Smooth muscle cell (in vitro differentiated cells): ENCODE measurements at regions not wholly inside any gene's neighbourhood (a gene's known extent, or its start where the extent isn't known, plus 50 kb on each side); places are given as distances from the start of the nearest gene placed in this dataset.
A peak's percentile ranks its signal among the peaks of the same experiment; 100 is the strongest.

Experiments used
- DNase-seq: peaks from one replicate; lab custom pipeline; 2025; ENCODE audit not compliant: unreplicated experiment; lab: John Stamatoyannopoulos, UW
- H2AFZ ChIP-seq: fragments of 200-600 bp; sonication (generic); 2 replicates; pipeline ENCODE4 v1.6.0; 2016; ENCODE audit warnings: antibody characterized with exemption, low read depth, mild to moderate bottlenecking
- H3F3A ChIP-seq: fragments of 200-600 bp; sonication (generic); 2 replicates; pipeline ENCODE4 v1.6.0; 2017; ENCODE audit warnings: antibody characterized with exemption, low read depth
- H3K27ac ChIP-seq: fragments of 200-600 bp; sonication (generic); 2 replicates; pipeline ENCODE4 v1.5.1; 2016; ENCODE audit warnings: low read depth, mild to moderate bottlenecking
- H3K27me3 ChIP-seq: fragments of 200-600 bp; sonication (generic); 2 replicates; pipeline ENCODE4 v1.6.1; 2016; ENCODE audit warnings: low read depth, mild to moderate bottlenecking
- H3K36me3 ChIP-seq: fragments of 200-600 bp; sonication (generic); 2 replicates; pipeline ENCODE4 v1.5.1; 2016; ENCODE audit warnings: low read depth
- H3K4me1 ChIP-seq: fragments of 200-600 bp; sonication (generic); 2 replicates; pipeline ENCODE4 v1.5.1; 2016; ENCODE audit warnings: low read depth
- H3K4me2 ChIP-seq: fragments of 200-600 bp; sonication (generic); 2 replicates; pipeline ENCODE4 v1.6.0; 2016; ENCODE audit warnings: mild to moderate bottlenecking
- H3K4me3 ChIP-seq: fragments of 200-600 bp; sonication (generic); 2 replicates; pipeline ENCODE4 v1.5.1; 2016; ENCODE audit warnings: mild to moderate bottlenecking
- H3K79me2 ChIP-seq: fragments of 200-600 bp; sonication (generic); 2 replicates; pipeline ENCODE4 v1.6.0; 2016; ENCODE audit warnings: low read depth, mild to moderate bottlenecking
- H3K9ac ChIP-seq: fragments of 200-600 bp; sonication (generic); 2 replicates; pipeline ENCODE4 v1.6.0; 2016; ENCODE audit warnings: low read depth
- H3K9me3 ChIP-seq: fragments of 200-600 bp; sonication (generic); replicated peaks from 2 replicates; pipeline ENCODE4 v1.5.1; 2016; ENCODE audit warnings: low read depth
- H4K20me1 ChIP-seq: fragments of 200-600 bp; sonication (generic); 2 replicates; pipeline ENCODE4 v1.6.0; 2016; ENCODE audit warnings: low read depth
- WGBS: methylation state at CpG from one replicate; pipeline ENCODE4 v1.1.7; 2016; ENCODE audit warnings: low lambda C conversion rate; 5-methylcytosine and 5-hydroxymethylcytosine counted together
- TF ChIP-seq, protein P1 (sequence below): fragments of 200-600 bp; sonication (generic); IDR thresholded peaks from 2 replicates; pipeline ENCODE4 v1.5.1; 2017; ENCODE audit warnings: borderline replicate concordance, mild to moderate bottlenecking, antibody characterized with exemption; ENCODE audit not compliant: insufficient read depth, poor library complexity, severe bottlenecking

DNA sequence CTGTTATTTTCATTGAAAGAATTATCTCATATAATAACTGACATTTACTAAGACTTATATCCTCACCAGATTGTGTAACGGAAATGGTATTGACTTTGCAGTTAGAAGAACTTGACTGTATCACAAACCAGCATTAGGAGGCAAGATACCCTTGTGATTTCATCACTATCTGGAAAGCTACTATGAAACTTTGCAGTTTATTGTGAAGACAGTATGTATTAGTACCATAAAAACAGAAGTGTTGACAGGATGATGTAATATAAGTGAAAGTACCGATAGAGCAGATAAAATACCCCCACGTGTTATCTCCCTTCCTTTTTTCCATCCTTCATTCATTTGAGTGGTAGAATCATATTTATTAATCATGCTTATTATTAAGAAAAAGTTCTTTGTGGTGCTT lies 365.7 kb upstream of the KLHL1 start:
- H3K4me1 ChIP-seq: no peaks in the 10 kb centered on the region
- 25% methylated on average over 3 of the region's 3 CpGs for WGBS
- no peaks in the 10 kb centered on the region for H3K9me3 ChIP-seq
- no peak for DNase-seq
- no peak overlapping the region for H3K4me2 ChIP-seq
- H3F3A ChIP-seq: no peaks in the 10 kb centered on the region
- no peak overlapping the region for H3K27ac ChIP-seq
- no peaks in the 10 kb centered on the region for H3K36me3 ChIP-seq
- H3K9ac ChIP-seq: no peak overlapping the region
- TF ChIP-seq, protein P1, sequence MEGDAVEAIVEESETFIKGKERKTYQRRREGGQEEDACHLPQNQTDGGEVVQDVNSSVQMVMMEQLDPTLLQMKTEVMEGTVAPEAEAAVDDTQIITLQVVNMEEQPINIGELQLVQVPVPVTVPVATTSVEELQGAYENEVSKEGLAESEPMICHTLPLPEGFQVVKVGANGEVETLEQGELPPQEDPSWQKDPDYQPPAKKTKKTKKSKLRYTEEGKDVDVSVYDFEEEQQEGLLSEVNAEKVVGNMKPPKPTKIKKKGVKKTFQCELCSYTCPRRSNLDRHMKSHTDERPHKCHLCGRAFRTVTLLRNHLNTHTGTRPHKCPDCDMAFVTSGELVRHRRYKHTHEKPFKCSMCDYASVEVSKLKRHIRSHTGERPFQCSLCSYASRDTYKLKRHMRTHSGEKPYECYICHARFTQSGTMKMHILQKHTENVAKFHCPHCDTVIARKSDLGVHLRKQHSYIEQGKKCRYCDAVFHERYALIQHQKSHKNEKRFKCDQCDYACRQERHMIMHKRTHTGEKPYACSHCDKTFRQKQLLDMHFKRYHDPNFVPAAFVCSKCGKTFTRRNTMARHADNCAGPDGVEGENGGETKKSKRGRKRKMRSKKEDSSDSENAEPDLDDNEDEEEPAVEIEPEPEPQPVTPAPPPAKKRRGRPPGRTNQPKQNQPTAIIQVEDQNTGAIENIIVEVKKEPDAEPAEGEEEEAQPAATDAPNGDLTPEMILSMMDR: no peak
- no peak overlapping the region for H2AFZ ChIP-seq
- H3K27me3 ChIP-seq: no peaks in the 10 kb centered on the region
- no peaks in the 10 kb centered on the region for H3K79me2 ChIP-seq
- no peaks in the 10 kb centered on the region for H4K20me1 ChIP-seq
- H3K4me3 ChIP-seq: no peak overlapping the region

DNA sequence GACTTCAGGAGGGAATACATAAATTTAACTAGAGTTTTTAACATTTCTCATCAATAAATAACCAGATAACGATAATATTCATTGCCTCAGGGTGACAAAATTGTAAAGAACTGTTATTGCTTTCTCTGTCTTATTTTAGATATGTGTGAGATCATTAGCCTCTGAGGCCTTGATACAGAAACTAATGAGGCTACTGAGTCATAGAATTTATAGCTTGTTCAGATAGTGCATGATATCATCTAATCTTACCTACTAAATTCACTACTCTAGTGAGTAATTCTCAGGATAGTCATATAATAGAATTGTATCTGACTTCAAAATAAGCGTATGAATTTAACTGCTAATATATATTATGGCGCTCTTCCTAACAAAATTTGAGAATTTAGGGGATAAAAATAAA lies 360.8 kb upstream of the KLHL1 start:
- Histone ChIP-seq H3K79me2 (no peaks in the 10 kb centered on the region), H3K36me3 (no peaks in the 10 kb centered on the region), H3K4me1 (no peaks in the 10 kb centered on the region), H2AFZ (no peak overlapping the region), H3F3A (no peaks in the 10 kb centered on the region), H3K27me3 (no peaks in the 10 kb centered on the region), H3K4me3 (no peak overlapping the region), H3K4me2 (no peak overlapping the region), H3K9ac (no peak overlapping the region), H3K9me3 (no peaks in the 10 kb centered on the region), H4K20me1 (no peaks in the 10 kb centered on the region), H3K27ac (no peak overlapping the region)
- 92% methylated on average over 3 of the region's 3 CpGs for WGBS
- TF ChIP-seq, protein P1: no peak
- DNase-seq: no peak

DNA sequence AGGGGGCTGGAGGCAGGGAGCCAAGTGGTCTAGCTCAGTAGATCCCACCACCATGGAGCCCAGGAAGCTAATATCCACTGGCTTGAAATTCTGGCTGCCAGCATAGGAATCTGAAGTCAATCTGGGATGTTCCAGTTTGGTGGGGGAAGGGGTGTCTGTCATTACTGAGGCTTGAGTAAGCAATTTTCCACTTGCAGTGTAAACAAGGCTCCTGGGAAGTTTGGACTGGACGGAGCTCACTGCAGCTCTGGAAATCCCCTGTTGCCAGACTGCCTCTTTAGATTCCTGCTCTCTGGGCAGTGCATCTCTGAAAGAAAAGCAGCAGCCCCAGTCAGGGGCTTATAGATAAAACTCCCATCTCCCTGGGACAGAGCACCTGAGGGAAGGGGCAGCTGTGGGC lies 349.2 kb upstream of the KLHL1 start:
- Histone ChIP-seq H3K4me1 (no peaks in the 10 kb centered on the region), H3K9ac (no peak overlapping the region), H3K27ac (no peak overlapping the region), H3K9me3 (no peaks in the 10 kb centered on the region), H3K27me3 (no peaks in the 10 kb centered on the region), H4K20me1 (no peaks in the 10 kb centered on the region), H3K4me2 (no peak overlapping the region), H2AFZ (peak overlapping the region; percentile 33), H3K79me2 (no peaks in the 10 kb centered on the region), H3K36me3 (no peaks in the 10 kb centered on the region), H3K4me3 (no peak overlapping the region), H3F3A (no peaks in the 10 kb centered on the region)
- TF ChIP-seq, protein P1: no peak
- DNase-seq: no peak
- WGBS: 23% methylated on average over 1 of the region's 1 CpG

DNA sequence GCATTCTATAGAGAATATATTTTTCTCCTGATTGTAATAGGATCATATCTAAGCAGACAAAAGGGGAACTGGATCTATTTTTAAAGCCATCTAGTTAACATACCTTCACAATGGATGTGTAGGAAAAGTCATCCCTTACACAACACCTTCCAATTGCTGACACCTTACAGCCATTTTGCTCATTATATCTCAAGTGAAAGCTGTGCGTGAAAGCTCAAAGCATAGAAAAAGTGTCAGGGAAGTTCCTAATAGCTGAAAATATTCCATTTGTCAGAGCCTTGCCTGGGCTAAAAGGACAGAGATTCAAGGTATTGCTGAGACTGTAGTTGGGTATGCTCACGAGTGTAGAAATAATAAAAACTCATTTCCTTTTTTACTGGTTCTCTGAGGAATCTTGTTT lies 340.6 kb upstream of the KLHL1 start:
- Histone ChIP-seq H3K9ac (no peak overlapping the region), H2AFZ (no peak overlapping the region), H3K27ac (no peak overlapping the region), H3K4me3 (no peak overlapping the region), H3F3A (no peaks in the 10 kb centered on the region), H3K79me2 (no peaks in the 10 kb centered on the region), H3K9me3 (no peaks in the 10 kb centered on the region), H3K36me3 (no peaks in the 10 kb centered on the region), H3K4me2 (no peak overlapping the region), H4K20me1 (no peaks in the 10 kb centered on the region), H3K27me3 (no peaks in the 10 kb centered on the region), H3K4me1 (no peaks in the 10 kb centered on the region)
- DNase-seq: no peak
- TF ChIP-seq, protein P1: no peak
- WGBS: 96% methylated on average over 2 of the region's 2 CpGs
